Transverse colon (tissue), 4 donors: ENCODE measurements at regions not wholly inside any gene's neighbourhood (a gene's known extent, or its start where the extent isn't known, plus 50 kb on each side); places are given as distances from the start of the nearest gene placed in this dataset.

Experiments
- DNase-seq: peaks from one replicate; pipeline ENCODE4 v3.0.0-alpha.2; 2019
- H3K27ac ChIP-seq, 4 donors: fragments of 200-600 bp; sonication (generic); 2 replicates each; pipeline ENCODE4 v1.5.1; 2016 to 2018; ENCODE audit warnings: inconsistent platforms in 4 of 4
- H3K27me3 ChIP-seq: fragments of 200-600 bp; sonication (generic); 2 replicates; pipeline ENCODE4 v1.5.1; 2017; ENCODE audit warnings: inconsistent platforms
- H3K36me3 ChIP-seq, 4 donors: fragments of 200-600 bp; sonication (generic); 2 replicates each; pipeline ENCODE4 v1.5.1; 2017 to 2019; ENCODE audit warnings: inconsistent platforms in 4 of 4
- H3K4me1 ChIP-seq, 4 donors: fragments of 200-600 bp; sonication (generic); 2 replicates each; pipeline ENCODE4 v1.5.1; 2017 to 2020; ENCODE audit warnings: inconsistent platforms in 4 of 4
- H3K4me3 ChIP-seq, 4 donors: fragments of 200-600 bp; sonication (generic); 1 replicate in 1 of 4; 2 replicates in 3 of 4; pipeline versions ENCODE4 v1.5.1 to v1.6.1; 2017 to 2019; ENCODE audit warnings: inconsistent platforms in 4 of 4
- H3K9me3 ChIP-seq, 2 donors: fragments of 200-600 bp; sonication (generic); 2 replicates each; pipeline ENCODE4 v1.5.1; 2017 to 2019; ENCODE audit warnings: inconsistent platforms in 2 of 2
- EP300 ChIP-seq: sonication (generic); formaldehyde crosslinking; IDR thresholded peaks from one replicate; pipeline ENCODE4 v1.6.1; 2017; ENCODE audit warnings: antibody characterized with exemption, low read depth
- POLR2A ChIP-seq: fragments of 450-650 bp; IDR thresholded peaks from one replicate; pipeline ENCODE4 v1.6.1; 2016; ENCODE audit warnings: antibody characterized with exemption, mild to moderate bottlenecking, moderate library complexity
- POLR2AphosphoS5 ChIP-seq, 3 donors: sonication (generic); formaldehyde crosslinking; IDR thresholded peaks; one replicate each; pipeline ENCODE4 v1.6.1; 2016; ENCODE audit warnings: antibody characterized with exemption in 3 of 3
- WGBS, 2 donors: methylation state at CpG; one replicate each; pipeline ENCODE4 v1.1.5; 2018; ENCODE audit warnings: low coverage in 1 of 2; 5-methylcytosine and 5-hydroxymethylcytosine counted together
- in situ Hi-C, 4 donors: fragments of 200-750 bp; cut with MboI; loops; one replicate each; pipeline versions ENCODE4 v1.15.0 to v1.15.1; 2017; ENCODE audit warnings: low sequenced_read_pairs in 3 of 4, low pct_ligation_motif_present in 1 of 4, low pct_unique_long_range_greater_than_20kb in 1 of 4
- intact Hi-C: fragments of 100-400 bp; cut with DNase I; formaldehyde crosslinking; loops from one replicate; pipeline ENCODE4 v1.15.1; 2023; ENCODE audit warnings: low total_unique reads
- TF ChIP-seq, protein P1 (sequence below), 5 experiments: fragments of 200-600 bp in 3 of 5; fragments of 450-650 bp in 2 of 5; sonication (generic) in 3 of 5; IDR thresholded peaks; 1 replicate in 2 of 5; 2 replicates in 3 of 5; pipeline ENCODE4 v1.5.1; 2016 to 2017; ENCODE audit warnings: antibody characterized with exemption in 5 of 5, inconsistent platforms in 3 of 5, mild to moderate bottlenecking in 2 of 5, moderate library complexity in 1 of 5

DNA sequence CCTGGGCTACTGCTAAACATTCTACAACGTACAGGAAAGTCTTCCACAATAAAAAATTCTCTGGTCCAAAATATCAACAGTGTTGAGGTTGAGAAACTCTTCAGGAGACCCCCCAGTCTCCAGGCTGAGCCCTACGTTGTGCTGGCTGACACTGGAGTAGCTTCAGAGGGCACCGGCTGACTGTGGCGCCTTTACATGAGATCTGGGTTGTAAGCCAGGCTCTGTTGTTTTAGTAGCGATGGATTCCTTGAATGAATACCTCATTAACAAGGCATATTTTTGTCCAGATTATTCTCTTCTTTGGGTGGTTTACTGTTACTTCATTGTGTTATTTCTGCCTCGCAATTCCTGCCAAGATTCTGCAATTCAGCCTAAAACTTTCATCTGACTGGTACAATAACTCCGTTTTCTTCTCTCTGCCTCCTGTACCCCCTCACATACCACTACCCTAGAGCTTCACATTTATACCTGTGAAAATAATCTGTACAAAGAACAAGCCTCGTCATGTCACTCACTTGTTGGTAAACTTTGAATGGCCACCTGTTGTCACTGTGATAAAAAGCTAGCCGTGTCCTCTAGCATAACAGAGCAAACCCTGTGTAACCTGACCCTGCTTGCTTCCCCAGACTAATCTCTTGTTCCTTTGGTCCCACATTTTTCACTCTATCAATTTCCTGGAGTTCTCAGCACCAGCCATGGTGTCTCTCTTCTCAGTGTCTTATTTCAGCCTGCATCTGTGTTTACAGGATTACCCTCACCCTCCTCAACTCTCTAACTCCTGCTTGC lies 1476.1 kb upstream of the TENM3 start:
- Histone ChIP-seq H3K27ac (no peak overlapping the region), H3K36me3 (no peaks in the 10 kb centered on the region), H3K4me3 (no peak overlapping the region), H3K27me3 (no peaks in the 10 kb centered on the region), H3K4me1 (no peaks in the 10 kb centered on the region), H3K9me3 (no peaks in the 10 kb centered on the region)
- in situ Hi-C loops = no loop called here
- intact Hi-C loops = no loop called here
- WGBS, 2 donors = 49 to 58% methylated on average over 3 to 9 of the region's 9 CpGs
- TF ChIP-seq, protein P1, sequence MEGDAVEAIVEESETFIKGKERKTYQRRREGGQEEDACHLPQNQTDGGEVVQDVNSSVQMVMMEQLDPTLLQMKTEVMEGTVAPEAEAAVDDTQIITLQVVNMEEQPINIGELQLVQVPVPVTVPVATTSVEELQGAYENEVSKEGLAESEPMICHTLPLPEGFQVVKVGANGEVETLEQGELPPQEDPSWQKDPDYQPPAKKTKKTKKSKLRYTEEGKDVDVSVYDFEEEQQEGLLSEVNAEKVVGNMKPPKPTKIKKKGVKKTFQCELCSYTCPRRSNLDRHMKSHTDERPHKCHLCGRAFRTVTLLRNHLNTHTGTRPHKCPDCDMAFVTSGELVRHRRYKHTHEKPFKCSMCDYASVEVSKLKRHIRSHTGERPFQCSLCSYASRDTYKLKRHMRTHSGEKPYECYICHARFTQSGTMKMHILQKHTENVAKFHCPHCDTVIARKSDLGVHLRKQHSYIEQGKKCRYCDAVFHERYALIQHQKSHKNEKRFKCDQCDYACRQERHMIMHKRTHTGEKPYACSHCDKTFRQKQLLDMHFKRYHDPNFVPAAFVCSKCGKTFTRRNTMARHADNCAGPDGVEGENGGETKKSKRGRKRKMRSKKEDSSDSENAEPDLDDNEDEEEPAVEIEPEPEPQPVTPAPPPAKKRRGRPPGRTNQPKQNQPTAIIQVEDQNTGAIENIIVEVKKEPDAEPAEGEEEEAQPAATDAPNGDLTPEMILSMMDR (IDR thresholded peaks at IDR 0.05) = no peak
- TF ChIP-seq EP300 (no peak), POLR2AphosphoS5 (IDR thresholded peaks at IDR 0.05) (no peak), POLR2A (no peak)
- DNase-seq = no peak

- WGBS, 2 donors = 65 to 66% methylated on average over 3 of the region's 3 CpGs
- H3K27me3 ChIP-seq = no peaks in the 10 kb centered on the region
- intact Hi-C loops = no loop called here
- H3K4me1 ChIP-seq = no peaks in the 10 kb centered on the region
- H3K36me3 ChIP-seq = no peaks in the 10 kb centered on the region
- H3K9me3 ChIP-seq = no peaks in the 10 kb centered on the region
- no peak overlapping the region for H3K27ac ChIP-seq
- H3K4me3 ChIP-seq = no peak overlapping the region
- no peak for TF ChIP-seq EP300
- TF ChIP-seq POLR2A = no peak
- no peak for TF ChIP-seq POLR2AphosphoS5 (IDR thresholded peaks at IDR 0.05)
- TF ChIP-seq, protein P1 (IDR thresholded peaks at IDR 0.05) = no peak
- in situ Hi-C loops = no loop called here
- no peak for DNase-seq
These were observed 1474.6 kb upstream of the TENM3 start for GRCh38 chr4:180768610-180769009.

- Histone ChIP-seq H3K27ac (no peak overlapping the region), H3K27me3 (no peaks in the 10 kb centered on the region), H3K36me3 (no peaks in the 10 kb centered on the region), H3K4me1 (no peaks in the 10 kb centered on the region), H3K4me3 (no peak overlapping the region), H3K9me3 (no peaks in the 10 kb centered on the region)
- 55 to 79% methylated on average over 3 of the region's 3 CpGs for WGBS, 2 donors
- DNase-seq = no peak
- intact Hi-C loops = no loop called here
- in situ Hi-C loops = no loop called here
- TF ChIP-seq EP300 = no peak
- TF ChIP-seq, protein P1 (IDR thresholded peaks at IDR 0.05) = no peak
These were observed 1473.4 kb upstream of the TENM3 start for GRCh38 chr4:180769791-180770190.

DNA sequence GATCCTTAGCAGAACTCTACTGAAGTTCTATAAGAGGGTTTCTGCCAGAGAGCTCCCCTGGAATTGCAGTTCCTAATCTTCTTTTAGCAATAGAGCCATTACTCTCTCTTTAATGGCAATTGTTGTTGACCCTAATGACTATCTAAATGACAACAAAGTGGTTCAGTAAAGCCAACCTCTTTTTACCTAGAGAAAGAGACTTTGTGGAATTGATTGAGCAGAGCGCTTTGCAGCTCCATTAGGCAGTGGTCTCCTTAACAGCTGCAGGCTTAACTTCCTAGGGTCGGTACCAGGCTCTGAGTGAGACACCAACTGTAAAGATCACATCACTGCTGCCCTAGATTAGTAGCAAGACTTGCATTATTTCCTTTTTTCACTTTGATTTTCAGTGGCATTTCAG lies 1472.9 kb upstream of the TENM3 start:
- in situ Hi-C loops = no loop called here
- no peaks in the 10 kb centered on the region for H3K36me3 ChIP-seq
- intact Hi-C loops = no loop called here
- WGBS, 2 donors = 50 to 65% methylated on average over 2 of the region's 2 CpGs
- no peaks in the 10 kb centered on the region for H3K9me3 ChIP-seq
- no peak for DNase-seq
- H3K4me1 ChIP-seq = no peaks in the 10 kb centered on the region
- no peak overlapping the region for H3K27ac ChIP-seq
- TF ChIP-seq EP300 = no peak
- TF ChIP-seq POLR2AphosphoS5 (IDR thresholded peaks at IDR 0.05) = no peak
- TF ChIP-seq, protein P1 (IDR thresholded peaks at IDR 0.05) = no peak
- no peak for TF ChIP-seq POLR2A
- no peak overlapping the region for H3K4me3 ChIP-seq
- no peaks in the 10 kb centered on the region for H3K27me3 ChIP-seq
